NCI-H187 (cell line): ENCODE measurements at regions not wholly inside any gene's neighbourhood (a gene's known extent, or its start where the extent isn't known, plus 50 kb on each side); places are given as distances from the start of the nearest gene placed in this dataset.

Experiments used
- DNase-seq, 2 experiments: peaks; one replicate each; lab custom pipeline; 2025; lab: John Stamatoyannopoulos, UW

DNA sequence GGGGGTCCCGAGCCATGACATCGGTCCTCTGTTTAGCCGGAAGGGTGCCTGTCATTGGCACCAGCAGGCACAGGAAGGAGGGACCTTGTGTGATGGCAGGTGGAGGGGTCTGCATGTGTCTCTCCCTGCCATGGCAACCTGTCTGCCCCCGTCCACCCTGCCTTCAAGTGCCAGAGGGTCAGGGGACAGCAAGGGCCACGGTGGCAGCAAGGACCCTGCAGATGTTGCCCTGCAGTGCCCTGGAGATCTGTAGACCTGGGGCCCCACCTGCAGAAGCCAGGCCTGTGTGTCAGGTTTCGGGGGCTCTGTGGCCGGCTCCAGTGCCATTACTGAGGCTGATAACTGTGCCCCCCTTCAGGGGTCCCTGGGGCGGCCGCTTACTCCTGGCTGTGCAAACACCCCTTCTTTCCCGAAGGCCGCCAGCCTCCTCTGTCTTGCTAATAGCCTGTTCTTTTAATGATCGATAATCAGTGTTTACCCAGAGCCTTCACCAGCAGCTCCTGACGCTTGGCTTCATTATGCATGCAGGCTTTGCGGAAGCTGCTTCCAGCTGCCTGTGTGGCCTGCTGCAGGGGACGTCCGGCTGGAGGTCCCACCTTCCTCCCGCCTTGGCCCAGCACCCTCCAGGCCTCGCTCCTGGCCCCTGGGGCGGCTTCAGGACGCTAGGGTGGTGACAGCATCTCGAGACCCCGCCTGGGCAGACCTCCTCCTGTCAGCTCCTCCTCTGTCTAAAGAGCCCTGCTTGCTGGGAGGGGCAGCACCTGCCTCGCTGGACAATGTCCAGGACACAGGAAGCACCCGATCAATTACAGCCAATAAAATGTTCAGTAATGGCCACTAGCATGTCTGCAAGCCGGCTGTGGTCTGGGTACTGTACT lies 153.0 kb downstream of the KIF26A start:
- DNase-seq: no peak

GRCh38 chr14:104292084-104292970 lies 153.9 kb downstream of the KIF26A start:
- no peak for DNase-seq

GRCh38 chr14:104293231-104293841 lies 154.9 kb downstream of the KIF26A start:
- DNase-seq: no peak

DNA sequence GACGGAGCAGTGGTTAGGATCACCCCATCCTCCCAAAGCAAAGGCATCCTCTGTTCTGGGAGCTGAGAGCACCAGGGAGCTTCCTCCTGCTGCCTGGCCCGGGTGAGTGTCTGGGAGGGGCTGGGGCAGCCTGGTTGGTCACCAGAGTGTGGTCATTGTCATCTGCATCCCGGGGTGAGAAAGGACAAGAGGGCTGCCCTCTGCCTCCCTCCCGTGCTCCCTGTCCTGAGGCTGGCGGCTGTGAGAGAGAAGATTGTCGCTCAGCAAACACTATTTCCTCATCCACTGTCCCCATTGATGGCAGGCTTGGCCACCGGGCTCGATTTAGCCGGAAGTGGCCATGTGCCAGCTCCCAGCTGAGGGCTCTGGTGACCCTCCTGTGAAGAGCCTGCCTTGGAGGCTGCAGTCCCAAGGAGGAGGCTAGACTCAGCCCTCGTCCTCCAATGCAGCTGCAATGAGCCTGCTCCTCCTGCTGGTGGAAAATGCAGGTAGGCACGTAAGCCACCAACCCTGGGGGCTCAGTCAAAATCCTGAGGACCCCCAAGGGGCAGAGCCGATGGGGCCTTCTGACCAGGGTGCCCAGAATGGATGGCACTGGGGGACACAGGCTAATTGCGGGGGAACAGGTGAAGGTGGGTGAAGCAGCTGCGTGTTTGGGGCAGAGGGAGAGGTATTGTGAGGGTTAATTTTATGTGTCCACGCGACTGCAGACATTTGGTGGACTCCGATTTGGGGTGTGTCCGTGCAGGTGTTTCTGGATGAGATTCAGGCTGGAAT lies 155.7 kb downstream of the KIF26A start:
- no peak for DNase-seq

GRCh38 chr14:104294628-104294982 lies 156.2 kb downstream of the KIF26A start:
- no peak for DNase-seq

DNA sequence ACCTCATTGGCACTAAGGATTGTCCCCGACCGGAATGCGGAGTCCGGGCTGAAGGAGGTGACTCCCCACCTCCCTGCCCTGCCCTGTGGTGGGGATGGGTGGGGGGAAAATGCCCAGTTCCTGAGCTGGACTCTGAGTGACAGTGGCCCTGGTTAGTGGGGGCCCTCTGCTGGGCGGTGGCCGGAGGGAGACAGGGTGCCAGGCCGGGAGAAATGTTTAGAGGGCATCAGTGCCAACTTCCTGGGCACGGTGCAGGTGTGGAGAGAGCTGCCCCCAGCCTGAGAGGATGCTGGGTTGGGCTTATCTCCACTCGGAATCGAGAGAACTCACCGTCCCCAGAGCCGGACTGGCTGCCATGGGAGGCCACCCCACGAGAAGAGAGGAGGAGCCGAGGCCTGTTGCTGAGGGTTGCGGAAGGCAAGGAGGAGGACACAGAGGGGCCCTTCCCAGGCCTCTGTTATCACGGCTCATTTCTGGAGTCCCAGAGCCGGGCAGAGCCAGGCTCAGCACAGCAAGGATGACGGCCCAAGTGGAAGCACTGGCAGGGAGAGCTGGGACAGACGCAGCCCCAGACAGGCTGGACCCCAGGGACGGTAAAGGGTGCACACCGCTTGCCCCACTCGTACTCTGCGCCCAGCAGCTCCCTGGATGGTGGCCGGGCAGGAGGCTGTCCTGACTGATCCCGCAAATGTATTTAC lies 156.7 kb downstream of the KIF26A start:
- no peak for DNase-seq

DNA sequence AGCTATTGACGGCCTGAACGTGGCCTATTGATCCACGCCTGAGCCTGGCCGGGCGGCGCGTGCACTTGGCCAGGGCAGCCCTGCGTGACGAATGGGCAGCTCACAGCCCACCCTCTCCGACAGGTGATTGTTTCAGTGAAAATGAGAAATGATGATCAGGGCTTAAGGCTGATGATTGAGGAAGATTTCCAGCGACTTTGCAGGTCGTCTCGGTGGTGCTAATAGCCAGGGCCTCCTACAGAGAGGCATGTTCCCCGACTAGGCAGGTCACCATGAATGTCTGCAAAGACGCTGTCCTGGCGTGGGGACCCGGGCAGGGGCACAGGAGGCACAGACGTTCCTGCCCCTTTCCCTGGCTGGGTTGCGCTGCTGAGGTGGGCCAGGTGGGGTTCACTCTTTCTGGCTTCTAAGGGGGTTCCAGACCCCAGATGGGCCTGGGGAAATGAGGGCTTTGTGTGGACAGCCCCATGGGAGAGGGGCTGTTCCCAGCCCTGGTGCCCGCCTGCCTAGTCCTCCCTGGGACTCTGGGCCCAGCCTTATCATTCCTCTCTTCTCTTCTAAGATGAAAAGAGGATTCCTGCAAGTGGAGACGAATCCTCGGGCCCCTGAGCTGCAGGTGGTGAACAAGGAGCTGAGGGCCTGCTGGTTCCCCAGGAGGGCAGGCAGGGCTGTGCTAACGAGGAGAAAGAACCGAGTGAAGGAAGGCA lies 157.4 kb downstream of the KIF26A start:
- DNase-seq: no peak

- no peak for DNase-seq
Observed at GRCh38 chr14:104296388-104297312, 158.3 kb downstream of the KIF26A start.

DNA sequence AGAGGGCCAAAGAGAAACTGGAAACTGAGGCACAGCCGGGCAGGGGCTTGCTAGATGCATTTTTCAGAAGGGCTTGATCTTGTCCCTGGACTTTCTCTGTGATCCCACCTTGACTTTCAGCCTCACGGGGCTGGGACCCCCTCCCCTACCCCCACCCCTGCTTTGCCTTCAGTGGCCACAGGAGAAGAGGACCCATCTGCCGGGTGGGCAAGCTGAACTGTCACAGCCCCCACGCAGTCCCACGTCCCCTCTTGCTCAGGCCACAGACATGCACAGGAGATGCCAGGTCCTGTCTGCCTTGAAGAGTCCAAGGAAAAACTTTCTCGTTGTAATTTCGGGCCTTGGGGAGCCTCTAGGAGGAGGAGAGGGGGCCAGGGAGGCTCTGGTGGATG lies 158.9 kb downstream of the KIF26A start:
- DNase-seq: no peak

- DNase-seq: no peak
Observed at GRCh38 chr14:104297721-104298401, 159.5 kb downstream of the KIF26A start.

GRCh38 chr14:104298458-104298857 lies 160.1 kb downstream of the KIF26A start:
- no peak for DNase-seq

- DNase-seq: no peak
Observed at GRCh38 chr14:104299993-104300761, 161.8 kb downstream of the KIF26A start.

GRCh38 chr14:104301731-104302460 lies 163.5 kb downstream of the KIF26A start:
- no peak for DNase-seq

GRCh38 chr14:104302794-104303405 lies 164.5 kb downstream of the KIF26A start:
- DNase-seq: no peak

DNA sequence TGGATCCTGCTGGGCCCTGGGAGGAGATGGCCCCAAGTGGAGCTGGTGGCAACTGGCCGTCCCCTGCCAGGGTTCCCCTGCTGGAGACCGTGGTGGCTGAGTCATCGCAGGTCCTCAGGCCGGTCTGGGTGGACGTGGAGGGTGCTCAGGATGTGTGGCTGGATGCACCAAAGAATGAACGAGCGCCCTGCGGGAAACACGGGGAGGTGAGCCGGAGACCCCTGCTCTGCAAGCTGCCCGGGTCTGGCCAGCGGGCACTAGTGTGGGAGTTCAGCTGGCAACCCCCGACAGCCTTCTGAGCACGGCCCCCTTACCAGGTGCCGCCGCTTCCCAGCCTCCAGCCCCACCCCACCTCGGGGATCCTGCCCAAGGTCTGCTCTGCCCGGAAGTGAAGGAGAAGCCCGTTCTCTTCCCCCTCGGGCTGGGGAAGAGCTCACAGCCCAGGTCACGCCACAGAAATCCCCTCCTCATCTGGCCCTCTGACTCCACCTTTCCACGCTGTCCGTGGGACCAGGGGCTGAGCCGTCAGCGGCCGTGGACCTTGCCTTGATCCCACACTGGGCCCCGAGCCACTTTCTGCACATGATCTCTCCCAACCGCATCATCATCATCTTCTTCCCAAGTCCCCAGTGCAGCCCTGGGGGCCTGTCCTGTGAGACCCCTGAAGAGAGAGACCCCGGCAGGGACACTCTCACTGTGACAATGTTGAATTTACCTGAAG lies 165.5 kb downstream of the KIF26A start:
- DNase-seq: no peak
